VCaP (cell line): ENCODE measurements at regions not wholly inside any gene's neighbourhood (a gene's known extent, or its start where the extent isn't known, plus 50 kb on each side); places are given as distances from the start of the nearest gene placed in this dataset.

Experiments used
- H3K27ac ChIP-seq: fragments of 450-650 bp; 2 replicates; pipeline ENCODE4 v1.5.1; 2017
- TF ChIP-seq, protein P1 (sequence below): fragments of 450-650 bp; conservative IDR thresholded peaks from 2 replicates; pipeline ENCODE4 v1.5.1; 2017; ENCODE audit warnings: mild to moderate bottlenecking, moderate library complexity

- TF ChIP-seq, protein P1, sequence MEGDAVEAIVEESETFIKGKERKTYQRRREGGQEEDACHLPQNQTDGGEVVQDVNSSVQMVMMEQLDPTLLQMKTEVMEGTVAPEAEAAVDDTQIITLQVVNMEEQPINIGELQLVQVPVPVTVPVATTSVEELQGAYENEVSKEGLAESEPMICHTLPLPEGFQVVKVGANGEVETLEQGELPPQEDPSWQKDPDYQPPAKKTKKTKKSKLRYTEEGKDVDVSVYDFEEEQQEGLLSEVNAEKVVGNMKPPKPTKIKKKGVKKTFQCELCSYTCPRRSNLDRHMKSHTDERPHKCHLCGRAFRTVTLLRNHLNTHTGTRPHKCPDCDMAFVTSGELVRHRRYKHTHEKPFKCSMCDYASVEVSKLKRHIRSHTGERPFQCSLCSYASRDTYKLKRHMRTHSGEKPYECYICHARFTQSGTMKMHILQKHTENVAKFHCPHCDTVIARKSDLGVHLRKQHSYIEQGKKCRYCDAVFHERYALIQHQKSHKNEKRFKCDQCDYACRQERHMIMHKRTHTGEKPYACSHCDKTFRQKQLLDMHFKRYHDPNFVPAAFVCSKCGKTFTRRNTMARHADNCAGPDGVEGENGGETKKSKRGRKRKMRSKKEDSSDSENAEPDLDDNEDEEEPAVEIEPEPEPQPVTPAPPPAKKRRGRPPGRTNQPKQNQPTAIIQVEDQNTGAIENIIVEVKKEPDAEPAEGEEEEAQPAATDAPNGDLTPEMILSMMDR, result no peak
Observed at GRCh38 chr13:69180034-69180433, 927.6 kb upstream of the ATXN8OS start.

DNA sequence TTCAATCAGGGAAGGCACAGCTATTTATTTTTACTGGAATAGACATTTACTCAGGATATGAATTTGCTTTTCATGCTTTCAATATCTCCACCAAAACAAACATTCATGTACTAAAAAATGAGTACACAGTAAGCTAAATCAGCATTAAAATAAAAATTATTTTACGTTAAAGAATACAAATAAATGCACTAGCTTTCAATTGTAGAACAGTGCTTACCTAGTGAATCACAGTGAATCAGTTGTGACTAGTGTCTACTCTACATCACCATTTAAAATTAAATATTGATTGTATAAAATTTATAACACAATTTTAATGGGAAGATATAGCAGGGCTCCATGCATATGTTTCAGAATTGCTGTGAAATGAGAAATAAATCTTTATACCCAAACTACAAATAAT lies 929.6 kb upstream of the ATXN8OS start:
- TF ChIP-seq, protein P1, result no peak
- no peak overlapping the region for H3K27ac ChIP-seq

More at GRCh38 chr13:69180034-69180433, 927.6 kb upstream of the ATXN8OS start:
- H3K27ac ChIP-seq, result no peak overlapping the region

DNA sequence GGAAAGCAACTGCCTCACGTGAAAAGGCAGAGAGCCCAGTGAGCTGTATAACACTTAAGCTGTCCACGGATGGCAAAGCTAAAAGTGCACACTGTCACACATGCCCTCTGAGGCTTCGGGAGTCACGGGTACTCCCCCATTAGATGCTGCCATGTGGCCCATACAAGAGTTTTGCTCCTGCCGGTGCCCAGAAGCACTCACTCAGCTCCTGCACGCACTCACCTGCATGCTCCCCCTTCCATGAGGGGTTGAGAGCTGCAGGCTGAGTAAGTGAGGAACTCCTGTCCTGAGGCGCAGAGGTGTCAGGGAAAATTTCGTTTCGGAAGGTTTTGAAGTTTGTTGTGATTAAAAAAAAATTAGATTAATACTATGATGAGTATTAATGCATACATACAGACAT lies 939.2 kb upstream of the ATXN8OS start:
- no peak overlapping the region for H3K27ac ChIP-seq
- TF ChIP-seq, protein P1, result no peak

- TF ChIP-seq, protein P1, result no peak
Observed at GRCh38 chr13:69155136-69155535, 952.5 kb upstream of the ATXN8OS start.

DNA sequence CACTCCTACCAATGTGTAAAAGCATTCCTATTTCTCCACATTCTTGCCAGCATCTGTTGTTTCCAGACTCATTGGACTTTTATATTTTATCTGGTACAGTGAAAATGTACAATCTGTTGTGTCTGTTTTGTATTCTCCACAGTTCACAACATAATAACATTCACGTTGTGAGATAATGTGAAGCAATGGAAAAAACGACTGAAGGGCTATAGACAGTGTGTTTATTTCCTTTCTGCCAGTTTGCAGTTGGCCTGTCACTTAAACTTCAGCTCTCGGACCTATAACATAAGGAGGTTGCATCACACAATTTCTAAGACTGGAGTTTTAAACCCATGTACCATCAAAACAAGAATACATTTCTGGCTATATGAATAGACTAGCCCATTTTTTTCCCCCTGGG lies 965.5 kb upstream of the ATXN8OS start:
- TF ChIP-seq, protein P1, result no peak
- H3K27ac ChIP-seq, result no peak overlapping the region

More at GRCh38 chr13:69155136-69155535, 952.5 kb upstream of the ATXN8OS start:
- H3K27ac ChIP-seq, result no peak overlapping the region

DNA sequence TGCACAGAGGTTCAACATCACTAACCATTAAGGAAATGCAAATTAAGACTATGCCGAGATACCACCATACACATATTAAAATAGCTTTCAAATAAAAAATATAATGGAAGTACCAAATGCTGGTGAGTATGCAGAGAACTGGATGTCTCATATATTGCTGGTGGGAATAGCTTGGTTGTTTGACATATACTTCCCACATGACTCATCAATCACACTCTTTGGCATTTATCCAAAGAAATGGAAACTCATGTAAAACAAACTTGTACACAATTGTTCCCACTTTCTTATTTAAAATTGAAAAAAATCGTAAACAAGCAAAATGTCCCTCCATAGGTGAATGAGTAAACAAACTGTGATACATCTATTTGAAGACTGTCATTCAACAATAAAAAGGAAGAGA lies 982.6 kb upstream of the ATXN8OS start:
- no peak overlapping the region for H3K27ac ChIP-seq
- TF ChIP-seq, protein P1, result no peak

DNA sequence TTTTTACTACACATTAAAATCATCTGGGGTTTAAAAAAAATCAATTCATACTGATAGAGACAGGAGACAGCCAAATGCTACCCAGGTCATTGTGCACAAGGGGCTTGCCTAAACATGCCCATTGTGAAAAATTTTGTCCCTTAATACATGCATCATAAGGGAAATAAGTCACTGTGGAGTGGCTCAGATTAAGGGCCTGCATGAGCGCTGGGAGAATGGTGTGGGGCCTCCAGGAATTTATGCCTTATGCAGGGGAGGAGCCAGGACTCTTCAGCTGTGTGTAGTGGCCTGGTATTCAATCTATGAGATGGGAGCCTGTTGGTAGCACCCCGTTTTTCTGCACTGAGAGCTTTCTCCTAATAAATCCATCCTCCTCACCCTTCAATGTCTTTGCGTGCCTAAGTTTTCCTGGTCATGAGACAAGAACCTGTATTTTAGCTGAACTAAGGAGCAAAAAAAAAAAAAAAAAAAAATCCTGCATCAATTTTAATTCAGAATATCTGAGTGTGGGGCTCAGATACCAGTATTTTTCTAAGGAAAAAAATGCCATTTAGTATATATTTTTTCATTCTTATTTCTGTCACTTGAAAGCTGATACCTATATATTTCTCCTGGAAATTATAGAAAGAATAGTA lies 997.6 kb upstream of the ATXN8OS start:
- no peak overlapping the region for H3K27ac ChIP-seq
- TF ChIP-seq, protein P1, result no peak
